ENCODE measurements at regions not wholly inside any gene's neighbourhood (a gene's known extent, or its start where the extent isn't known, plus 50 kb on each side); places are given as distances from the start of the nearest gene placed in this dataset.

DNA sequence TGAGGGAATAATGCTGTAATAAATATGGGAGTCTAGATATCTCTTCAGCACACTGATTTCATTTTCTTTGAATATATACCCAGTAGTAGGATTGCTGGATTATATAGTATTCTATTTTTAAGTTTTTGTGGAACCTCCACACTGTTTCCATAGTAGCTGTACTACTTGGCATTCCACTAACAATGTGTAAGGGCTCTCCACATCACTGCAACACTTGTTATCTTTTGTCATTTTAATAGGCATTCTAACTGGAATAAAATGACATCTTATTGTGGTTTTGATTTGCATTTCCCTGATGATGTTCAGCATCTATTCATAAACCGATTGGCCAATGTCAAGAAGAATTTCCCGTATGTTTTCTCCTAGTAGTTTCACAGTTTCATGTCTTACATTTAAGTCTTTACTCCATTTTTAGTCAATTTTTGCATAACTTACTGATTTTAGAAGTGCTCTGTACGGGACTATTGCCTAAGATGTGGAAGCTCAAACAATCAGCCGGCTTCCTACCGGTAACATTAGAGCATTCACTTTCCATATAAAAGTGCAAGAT lies 1078.8 kb downstream of the TAF11L14 start:
- Histone ChIP-seq H3K36me3 (ENCODE audit: insufficient read depth, low read length) (no peaks in the 10 kb centered on the region), H3K4me1 (ENCODE audit: insufficient read depth, low read length) (no peaks in the 10 kb centered on the region), H3K4me3 (ENCODE audit: low read depth in 1 of 2, low read length in 2 of 2) (no peak overlapping the region), H3K4me2 (ENCODE audit: insufficient read depth, low read length) (no peak overlapping the region), H3K79me2 (ENCODE audit: insufficient read depth, low read length) (no peaks in the 10 kb centered on the region), H3K9me3 (ENCODE audit: insufficient read depth, low read length, severe bottlenecking) (no peaks in the 10 kb centered on the region), H3K27ac (ENCODE audit: low read length) (no peak overlapping the region), H3K9ac (ENCODE audit: low read depth, low read length) (no peak overlapping the region), H2AFZ (ENCODE audit: low read depth, low read length) (no peak overlapping the region), H3K27me3 (ENCODE audit: insufficient read depth, low read length, poor library complexity) (no peaks in the 10 kb centered on the region), H4K20me1 (ENCODE audit: insufficient read depth, low read length) (no peaks in the 10 kb centered on the region)
- TF ChIP-seq EZH2 (IDR thresholded peaks at IDR 0.05; ENCODE audit: borderline replicate concordance, low read depth, low read length, severe bottlenecking), result no peak
- TF ChIP-seq, protein P1, sequence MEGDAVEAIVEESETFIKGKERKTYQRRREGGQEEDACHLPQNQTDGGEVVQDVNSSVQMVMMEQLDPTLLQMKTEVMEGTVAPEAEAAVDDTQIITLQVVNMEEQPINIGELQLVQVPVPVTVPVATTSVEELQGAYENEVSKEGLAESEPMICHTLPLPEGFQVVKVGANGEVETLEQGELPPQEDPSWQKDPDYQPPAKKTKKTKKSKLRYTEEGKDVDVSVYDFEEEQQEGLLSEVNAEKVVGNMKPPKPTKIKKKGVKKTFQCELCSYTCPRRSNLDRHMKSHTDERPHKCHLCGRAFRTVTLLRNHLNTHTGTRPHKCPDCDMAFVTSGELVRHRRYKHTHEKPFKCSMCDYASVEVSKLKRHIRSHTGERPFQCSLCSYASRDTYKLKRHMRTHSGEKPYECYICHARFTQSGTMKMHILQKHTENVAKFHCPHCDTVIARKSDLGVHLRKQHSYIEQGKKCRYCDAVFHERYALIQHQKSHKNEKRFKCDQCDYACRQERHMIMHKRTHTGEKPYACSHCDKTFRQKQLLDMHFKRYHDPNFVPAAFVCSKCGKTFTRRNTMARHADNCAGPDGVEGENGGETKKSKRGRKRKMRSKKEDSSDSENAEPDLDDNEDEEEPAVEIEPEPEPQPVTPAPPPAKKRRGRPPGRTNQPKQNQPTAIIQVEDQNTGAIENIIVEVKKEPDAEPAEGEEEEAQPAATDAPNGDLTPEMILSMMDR (IDR thresholded peaks at IDR 0.05; ENCODE audit: borderline replicate concordance, extremely low read depth, low read length, poor library complexity, severe bottlenecking), result no peak
- DNase-seq, result no peak
- ATAC-seq (ENCODE audit: insufficient read depth, low read depth), result no peak

DNA sequence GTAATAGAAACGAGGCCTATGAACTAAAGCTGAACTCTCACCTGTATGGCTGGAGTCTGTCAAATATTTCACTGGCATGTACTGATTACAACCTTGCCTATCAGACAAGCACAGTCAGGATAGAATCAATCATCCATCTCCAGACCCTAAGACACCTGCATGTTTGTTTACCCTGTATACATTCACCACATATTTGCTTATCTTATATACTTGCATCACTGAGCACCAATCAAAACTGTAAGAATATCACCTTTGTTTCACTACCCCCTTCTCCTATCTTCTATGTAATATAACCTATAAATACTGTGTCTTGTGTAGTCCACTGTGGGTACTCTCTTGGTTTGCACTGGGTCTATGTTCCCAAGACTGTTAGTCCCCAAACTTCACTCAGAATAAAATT lies 1085.7 kb downstream of the TAF11L14 start:
- Histone ChIP-seq H3K27me3 (ENCODE audit: insufficient read depth, low read length, poor library complexity) (no peaks in the 10 kb centered on the region), H3K4me2 (ENCODE audit: insufficient read depth, low read length) (no peak overlapping the region), H3K4me1 (ENCODE audit: insufficient read depth, low read length) (no peaks in the 10 kb centered on the region), H3K79me2 (ENCODE audit: insufficient read depth, low read length) (no peaks in the 10 kb centered on the region), H3K9me3 (ENCODE audit: insufficient read depth, low read length, severe bottlenecking) (no peaks in the 10 kb centered on the region), H3K9ac (ENCODE audit: low read depth, low read length) (no peak overlapping the region), H3K27ac (ENCODE audit: low read length) (no peak overlapping the region), H3K36me3 (ENCODE audit: insufficient read depth, low read length) (no peaks in the 10 kb centered on the region), H3K4me3 (ENCODE audit: low read depth in 1 of 2, low read length in 2 of 2) (no peak overlapping the region), H4K20me1 (ENCODE audit: insufficient read depth, low read length) (no peaks in the 10 kb centered on the region), H2AFZ (ENCODE audit: low read depth, low read length) (no peak overlapping the region)
- TF ChIP-seq, protein P1 (IDR thresholded peaks at IDR 0.05; ENCODE audit: borderline replicate concordance, extremely low read depth, low read length, poor library complexity, severe bottlenecking), result no peak
- TF ChIP-seq EZH2 (IDR thresholded peaks at IDR 0.05; ENCODE audit: borderline replicate concordance, low read depth, low read length, severe bottlenecking), result no peak
- ATAC-seq (ENCODE audit: insufficient read depth, low read depth) (no peak), DNase-seq (no peak)

DNA sequence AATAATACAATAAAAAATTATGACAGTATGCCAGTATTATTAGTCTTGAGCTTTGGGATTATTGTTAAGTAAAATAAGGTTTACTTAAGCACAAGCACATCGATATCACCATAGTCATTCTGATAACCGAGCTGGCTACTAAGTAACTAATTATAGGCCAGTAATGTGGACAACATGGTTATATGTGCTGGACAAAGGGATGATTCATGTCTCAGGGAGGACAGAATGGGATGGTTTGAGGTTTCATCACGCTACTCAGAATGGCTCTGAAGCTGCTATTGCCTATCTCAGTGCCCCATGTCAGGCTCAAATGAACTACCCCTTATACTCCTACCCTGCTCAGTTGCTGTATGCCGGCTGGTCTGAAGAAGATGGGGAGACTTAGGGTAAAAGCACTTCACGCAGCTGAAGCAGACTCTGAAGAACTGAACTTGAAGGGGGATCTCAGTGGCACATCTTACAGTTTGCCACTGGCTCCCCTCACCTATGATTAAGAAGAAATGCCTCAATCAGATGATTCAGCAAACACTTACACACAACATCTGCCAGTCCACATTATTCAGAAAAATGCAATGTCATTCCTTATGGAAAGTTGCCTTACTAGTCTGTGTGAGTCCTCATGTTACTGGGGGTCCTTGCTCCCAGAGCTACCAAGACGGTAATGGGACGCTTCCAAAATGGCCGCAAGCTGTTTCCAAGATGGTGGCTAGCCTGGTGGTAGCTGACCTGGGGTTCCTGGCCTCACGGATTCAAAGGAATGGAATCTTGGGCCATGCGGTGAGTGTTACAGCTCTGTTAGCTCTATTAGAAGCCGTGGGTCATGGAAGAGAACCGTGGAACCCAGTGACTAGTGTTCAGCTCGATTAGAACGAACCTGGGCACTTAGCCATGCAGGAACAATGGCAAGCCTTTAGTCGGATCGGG lies 1098.6 kb downstream of the TAF11L14 start:
- Histone ChIP-seq H2AFZ (ENCODE audit: low read depth, low read length) (no peak overlapping the region), H3K4me2 (ENCODE audit: insufficient read depth, low read length) (no peak overlapping the region), H3K27me3 (ENCODE audit: insufficient read depth, low read length, poor library complexity) (no peaks in the 10 kb centered on the region), H3K9me3 (ENCODE audit: insufficient read depth, low read length, severe bottlenecking) (no peaks in the 10 kb centered on the region), H3K4me3 (ENCODE audit: low read depth in 1 of 2, low read length in 2 of 2) (no peak overlapping the region), H3K4me1 (ENCODE audit: insufficient read depth, low read length) (no peaks in the 10 kb centered on the region), H3K27ac (ENCODE audit: low read length) (no peak overlapping the region), H4K20me1 (ENCODE audit: insufficient read depth, low read length) (no peaks in the 10 kb centered on the region), H3K36me3 (ENCODE audit: insufficient read depth, low read length) (peaks cover 22% of the 10 kb centered on the region), H3K9ac (ENCODE audit: low read depth, low read length) (no peak overlapping the region), H3K79me2 (ENCODE audit: insufficient read depth, low read length) (peaks cover 46% of the 10 kb centered on the region)
- ATAC-seq (ENCODE audit: insufficient read depth, low read depth) (no peak), DNase-seq (no peak)
- TF ChIP-seq, protein P1 (IDR thresholded peaks at IDR 0.05; ENCODE audit: borderline replicate concordance, extremely low read depth, low read length, poor library complexity, severe bottlenecking), result no peak
- TF ChIP-seq EZH2 (IDR thresholded peaks at IDR 0.05; ENCODE audit: borderline replicate concordance, low read depth, low read length, severe bottlenecking), result no peak

All from DND-41 (cell line).